ENCODE measurements at regions not wholly inside any gene's neighbourhood (a gene's known extent, or its start where the extent isn't known, plus 50 kb on each side); places are given as distances from the start of the nearest gene placed in this dataset.

GRCh38 chr14:87207756-87208155 lies 785.2 kb downstream of the GALC start:
- Histone ChIP-seq H3K36me3 (replicated peaks in 1 of 2; ENCODE audit: insufficient read depth in 1 of 2, low read depth in 2 of 2) (no peaks in the 10 kb centered on the region), H3K27ac (no peak overlapping the region), H3K4me1 (no peaks in the 10 kb centered on the region), H3K9me3 (no peaks in the 10 kb centered on the region), H3K27me3 (no peaks in the 10 kb centered on the region), H3K4me3 (no peak overlapping the region)
- intact Hi-C loops (cut with DNase I) = no loop called here
- DNase-seq (no peak), ATAC-seq (no peak)
- 81 to 82% methylated on average over 2 of the region's 2 CpGs for WGBS, 2 donors
- TF ChIP-seq POLR2A (IDR thresholded peaks at IDR 0.05) = no peak
- no peak for TF ChIP-seq CTCF (IDR thresholded peaks at IDR 0.05)

- H3K4me1 ChIP-seq = no peaks in the 10 kb centered on the region
- TF ChIP-seq CTCF (IDR thresholded peaks at IDR 0.05) (no peak), POLR2A (IDR thresholded peaks at IDR 0.05) (no peak)
- no peaks in the 10 kb centered on the region for H3K9me3 ChIP-seq
- no peaks in the 10 kb centered on the region for H3K36me3 ChIP-seq (replicated peaks in 1 of 2; ENCODE audit: insufficient read depth in 1 of 2, low read depth in 2 of 2)
- H3K4me3 ChIP-seq = no peak overlapping the region
- DNase-seq = no peak
- no peak overlapping the region for H3K27ac ChIP-seq
- 89 to 90% methylated on average over 3 of the region's 3 CpGs for WGBS, 2 donors
- intact Hi-C loops (cut with DNase I) = no loop called here
- H3K27me3 ChIP-seq = no peaks in the 10 kb centered on the region
- no peak for ATAC-seq
These were observed 787.2 kb downstream of the GALC start for GRCh38 chr14:87205811-87206210.

DNA sequence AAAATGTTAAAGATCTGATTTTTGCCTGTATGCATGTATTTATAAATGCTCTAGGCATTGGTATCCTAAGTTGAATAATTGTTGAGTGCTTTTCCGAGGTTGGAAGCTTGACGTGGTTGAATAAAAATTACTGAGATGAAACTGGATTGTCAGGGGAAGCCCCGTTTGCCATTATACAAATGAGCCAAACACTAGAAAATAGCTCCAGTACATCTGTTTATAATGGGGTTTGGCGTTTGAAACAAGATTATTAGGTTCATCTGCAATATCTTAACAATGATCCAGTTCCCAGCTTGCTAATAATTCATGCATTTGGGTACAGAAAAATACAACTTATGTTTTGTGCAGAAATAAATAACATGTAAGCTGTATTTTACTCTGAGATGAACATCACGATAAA lies 789.6 kb downstream of the GALC start:
- TF ChIP-seq CTCF (IDR thresholded peaks at IDR 0.05) (no peak), POLR2A (IDR thresholded peaks at IDR 0.05) (no peak)
- no peaks in the 10 kb centered on the region for H3K36me3 ChIP-seq (replicated peaks in 1 of 2; ENCODE audit: insufficient read depth in 1 of 2, low read depth in 2 of 2)
- ATAC-seq (no peak), DNase-seq (no peak)
- no peak overlapping the region for H3K4me3 ChIP-seq
- no peaks in the 10 kb centered on the region for H3K4me1 ChIP-seq
- 84% methylated on average over 5 of the region's 5 CpGs for WGBS, 2 donors
- intact Hi-C loops (cut with DNase I) = no loop called here
- no peaks in the 10 kb centered on the region for H3K27me3 ChIP-seq
- no peaks in the 10 kb centered on the region for H3K9me3 ChIP-seq
- H3K27ac ChIP-seq = no peak overlapping the region

GRCh38 chr14:87199381-87199780 lies 793.6 kb downstream of the GALC start:
- Histone ChIP-seq H3K4me1 (no peaks in the 10 kb centered on the region), H3K27ac (no peak overlapping the region), H3K27me3 (no peaks in the 10 kb centered on the region), H3K4me3 (no peak overlapping the region), H3K9me3 (no peaks in the 10 kb centered on the region), H3K36me3 (replicated peaks in 1 of 2; ENCODE audit: insufficient read depth in 1 of 2, low read depth in 2 of 2) (no peaks in the 10 kb centered on the region)
- intact Hi-C loops (cut with DNase I) = no loop called here
- TF ChIP-seq POLR2A (IDR thresholded peaks at IDR 0.05) = no peak
- TF ChIP-seq CTCF (IDR thresholded peaks at IDR 0.05) = no peak
- ATAC-seq = no peak
- 59 to 60% methylated on average over 1 of the region's 1 CpG for WGBS, 2 donors
- no peak for DNase-seq

DNA sequence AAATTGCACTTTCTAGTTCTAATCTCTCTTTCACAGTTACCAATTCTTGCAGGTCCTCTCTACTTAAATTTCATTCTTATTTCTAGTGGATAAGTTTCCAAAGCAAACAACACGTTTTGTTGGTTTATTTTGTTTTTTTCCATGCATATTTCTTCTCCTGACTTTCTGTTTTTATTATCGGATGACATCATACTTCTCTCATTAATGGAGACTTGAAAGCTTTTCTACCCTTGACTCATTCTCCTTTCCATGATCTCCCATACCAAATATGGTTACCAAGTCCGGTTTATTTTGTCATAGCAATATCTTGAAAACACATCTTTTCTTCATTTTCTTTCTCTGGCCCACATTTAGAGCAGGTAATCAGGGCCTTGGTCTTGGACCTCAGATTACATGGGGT lies 796.5 kb downstream of the GALC start:
- 70 to 79% methylated on average over 3 of the region's 3 CpGs for WGBS, 2 donors
- intact Hi-C loops (cut with DNase I) = no loop called here
- no peaks in the 10 kb centered on the region for H3K27me3 ChIP-seq
- H3K4me1 ChIP-seq = no peaks in the 10 kb centered on the region
- no peak overlapping the region for H3K4me3 ChIP-seq
- no peaks in the 10 kb centered on the region for H3K36me3 ChIP-seq (replicated peaks in 1 of 2; ENCODE audit: insufficient read depth in 1 of 2, low read depth in 2 of 2)
- ATAC-seq (no peak), DNase-seq (no peak)
- H3K9me3 ChIP-seq = no peaks in the 10 kb centered on the region
- no peak for TF ChIP-seq CTCF (IDR thresholded peaks at IDR 0.05)
- TF ChIP-seq POLR2A (IDR thresholded peaks at IDR 0.05) = no peak
- no peak overlapping the region for H3K27ac ChIP-seq

Measured in body of pancreas (tissue), 4 donors.